SK-N-SH treated with all-trans-retinoic acid at 6 μM for 48 hours (cell line): ENCODE measurements at regions not wholly inside any gene's neighbourhood (a gene's known extent, or its start where the extent isn't known, plus 50 kb on each side); places are given as distances from the start of the nearest gene placed in this dataset.

Experiments
- ARNTL ChIP-seq: fragments of 450-650 bp; formaldehyde crosslinking; IDR thresholded peaks from 2 replicates; pipeline ENCODE4 v1.5.0; 2020; ENCODE audit warnings: low read depth, mild to moderate bottlenecking, moderate library complexity, borderline replicate concordance
- CSDC2 ChIP-seq: fragments of 250-450 bp; sonication (Bioruptor Pico); IDR thresholded peaks from 2 replicates; pipeline ENCODE4 v1.5.0; 2020; ENCODE audit warnings: mild to moderate bottlenecking, moderate library complexity
- PPARA ChIP-seq: fragments of 250-450 bp; sonication (Bioruptor Pico); IDR thresholded peaks from 2 replicates; pipeline ENCODE4 v1.5.0; 2020; ENCODE audit warnings: mild to moderate bottlenecking, borderline replicate concordance
- RARB ChIP-seq: fragments of 250-450 bp; sonication (Bioruptor Pico); IDR thresholded peaks from 2 replicates; pipeline ENCODE4 v1.8.0; 2021; ENCODE audit warnings: mild to moderate bottlenecking, moderate library complexity
- SNAI2 ChIP-seq: fragments of 250-450 bp; sonication (Bioruptor Pico); IDR thresholded peaks from 2 replicates; pipeline ENCODE4 v1.5.0; 2020; ENCODE audit warnings: mild to moderate bottlenecking, moderate library complexity
- ZFP3 ChIP-seq: fragments of 250-450 bp; sonication (Bioruptor Pico); IDR thresholded peaks from 2 replicates; pipeline ENCODE4 v1.5.0; 2020; ENCODE audit warnings: mild to moderate bottlenecking, moderate library complexity
- ZFP30 ChIP-seq: fragments of 450-650 bp; formaldehyde crosslinking; IDR thresholded peaks from 2 replicates; pipeline ENCODE4 v1.5.0; 2022; ENCODE audit warnings: mild to moderate bottlenecking, moderate library complexity
- ZNF70 ChIP-seq: fragments of 450-650 bp; formaldehyde crosslinking; IDR thresholded peaks from 2 replicates; pipeline ENCODE4 v1.5.0; 2020; ENCODE audit warnings: mild to moderate bottlenecking, moderate library complexity
- TF ChIP-seq, protein P1 (sequence below): fragments of 250-450 bp; sonication (Bioruptor Pico); IDR thresholded peaks from 2 replicates; pipeline ENCODE4 v1.8.0; 2020; ENCODE audit warnings: mild to moderate bottlenecking, moderate library complexity, borderline replicate concordance

DNA sequence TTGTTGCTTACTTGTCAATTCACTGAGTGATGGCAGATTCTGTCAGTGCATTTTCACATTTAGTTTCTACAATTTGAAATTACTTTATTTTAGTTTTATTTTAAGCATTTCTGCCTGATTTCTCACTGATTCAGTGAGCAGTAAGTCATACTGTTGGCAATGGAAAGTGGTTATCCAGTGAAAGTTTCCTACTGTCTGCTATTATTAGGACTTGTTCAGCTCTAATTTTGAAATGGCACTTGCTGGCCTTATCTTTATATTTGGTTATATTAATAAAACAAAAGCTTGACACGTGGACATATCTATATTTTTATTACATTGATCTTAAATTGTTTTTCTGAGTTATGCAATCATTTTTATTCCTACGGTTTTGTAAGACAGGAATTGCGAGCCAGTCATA is 871.8 kb upstream of the SLC35B3 start:
- no peak for TF ChIP-seq PPARA (CRISPR knock-in tag)
- TF ChIP-seq, protein P1, sequence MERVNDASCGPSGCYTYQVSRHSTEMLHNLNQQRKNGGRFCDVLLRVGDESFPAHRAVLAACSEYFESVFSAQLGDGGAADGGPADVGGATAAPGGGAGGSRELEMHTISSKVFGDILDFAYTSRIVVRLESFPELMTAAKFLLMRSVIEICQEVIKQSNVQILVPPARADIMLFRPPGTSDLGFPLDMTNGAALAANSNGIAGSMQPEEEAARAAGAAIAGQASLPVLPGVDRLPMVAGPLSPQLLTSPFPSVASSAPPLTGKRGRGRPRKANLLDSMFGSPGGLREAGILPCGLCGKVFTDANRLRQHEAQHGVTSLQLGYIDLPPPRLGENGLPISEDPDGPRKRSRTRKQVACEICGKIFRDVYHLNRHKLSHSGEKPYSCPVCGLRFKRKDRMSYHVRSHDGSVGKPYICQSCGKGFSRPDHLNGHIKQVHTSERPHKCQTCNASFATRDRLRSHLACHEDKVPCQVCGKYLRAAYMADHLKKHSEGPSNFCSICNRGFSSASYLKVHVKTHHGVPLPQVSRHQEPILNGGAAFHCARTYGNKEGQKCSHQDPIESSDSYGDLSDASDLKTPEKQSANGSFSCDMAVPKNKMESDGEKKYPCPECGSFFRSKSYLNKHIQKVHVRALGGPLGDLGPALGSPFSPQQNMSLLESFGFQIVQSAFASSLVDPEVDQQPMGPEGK = no peak
- no peak for TF ChIP-seq ARNTL (CRISPR knock-in tag)
- no peak for TF ChIP-seq RARB
- no peak for TF ChIP-seq ZFP3 (CRISPR knock-in tag)
- TF ChIP-seq SNAI2 (CRISPR knock-in tag) = no peak
- TF ChIP-seq CSDC2 (CRISPR knock-in tag) = no peak
- no peak for TF ChIP-seq ZFP30
- TF ChIP-seq ZNF70 = no peak
